Stimulated activated CD4-positive, alpha-beta T cell treated with anti-CD3 and anti-CD28 coated beads, Interleukin-1b, Interleukin-23, amount 100 ng/mL, for 24 hours (primary cell): ENCODE measurements at regions not wholly inside any gene's neighbourhood (a gene's known extent, or its start where the extent isn't known, plus 50 kb on each side); places are given as distances from the start of the nearest gene placed in this dataset.

Experiments used
- DNase-seq, 4 experiments: peaks; one replicate each; pipeline ENCODE4 v3.0.0-alpha.2; 2020; ENCODE audit warnings: low read depth in 4 of 4, low spot score in 1 of 4

GRCh38 chr2:19140463-19141208 is 217.8 kb downstream of the OSR1 start:
- no peak for DNase-seq

GRCh38 chr2:19139386-19139785 is 219.0 kb downstream of the OSR1 start:
- DNase-seq = no peak

- DNase-seq = no peak
Measured at GRCh38 chr2:19138264-19138825, 220.1 kb downstream of the OSR1 start.

- no peak for DNase-seq
Measured at GRCh38 chr2:19137433-19137832, 221.0 kb downstream of the OSR1 start.

- no peak for DNase-seq
Measured at GRCh38 chr2:19132967-19133366, 225.5 kb downstream of the OSR1 start.

- DNase-seq = no peak
Measured at GRCh38 chr2:19131871-19132270, 226.6 kb downstream of the OSR1 start.

GRCh38 chr2:19128148-19128547 is 230.3 kb downstream of the OSR1 start:
- DNase-seq = no peak

- DNase-seq = no peak
Measured at GRCh38 chr2:19127616-19128015, 230.8 kb downstream of the OSR1 start.

- no peak for DNase-seq
Measured at GRCh38 chr2:19125901-19126680, 232.3 kb downstream of the OSR1 start.

GRCh38 chr2:19124135-19124534 is 234.3 kb downstream of the OSR1 start:
- no peak for DNase-seq

GRCh38 chr2:19123556-19123955 is 234.9 kb downstream of the OSR1 start:
- no peak for DNase-seq

- DNase-seq = no peak
Measured at GRCh38 chr2:19122220-19122619, 236.2 kb downstream of the OSR1 start.

GRCh38 chr2:19120941-19121750 is 237.3 kb downstream of the OSR1 start:
- no peak for DNase-seq

- DNase-seq = no peak
Measured at GRCh38 chr2:19120181-19120580, 238.2 kb downstream of the OSR1 start.

- DNase-seq = no peak
Measured at GRCh38 chr2:19119326-19120001, 239.0 kb downstream of the OSR1 start.

GRCh38 chr2:19116918-19117317 is 241.5 kb downstream of the OSR1 start:
- no peak for DNase-seq

GRCh38 chr2:19114754-19115231 is 243.6 kb downstream of the OSR1 start:
- DNase-seq = no peak

- no peak for DNase-seq
Measured at GRCh38 chr2:19114126-19114525, 244.3 kb downstream of the OSR1 start.

- DNase-seq = no peak
Measured at GRCh38 chr2:19111354-19111753, 247.1 kb downstream of the OSR1 start.

GRCh38 chr2:19109518-19109917 is 248.9 kb downstream of the OSR1 start:
- no peak for DNase-seq

GRCh38 chr2:19106376-19106775 is 252.0 kb downstream of the OSR1 start:
- DNase-seq = no peak
